ENCODE measurements at regions not wholly inside any gene's neighbourhood (a gene's known extent, or its start where the extent isn't known, plus 50 kb on each side); places are given as distances from the start of the nearest gene placed in this dataset.

DNA sequence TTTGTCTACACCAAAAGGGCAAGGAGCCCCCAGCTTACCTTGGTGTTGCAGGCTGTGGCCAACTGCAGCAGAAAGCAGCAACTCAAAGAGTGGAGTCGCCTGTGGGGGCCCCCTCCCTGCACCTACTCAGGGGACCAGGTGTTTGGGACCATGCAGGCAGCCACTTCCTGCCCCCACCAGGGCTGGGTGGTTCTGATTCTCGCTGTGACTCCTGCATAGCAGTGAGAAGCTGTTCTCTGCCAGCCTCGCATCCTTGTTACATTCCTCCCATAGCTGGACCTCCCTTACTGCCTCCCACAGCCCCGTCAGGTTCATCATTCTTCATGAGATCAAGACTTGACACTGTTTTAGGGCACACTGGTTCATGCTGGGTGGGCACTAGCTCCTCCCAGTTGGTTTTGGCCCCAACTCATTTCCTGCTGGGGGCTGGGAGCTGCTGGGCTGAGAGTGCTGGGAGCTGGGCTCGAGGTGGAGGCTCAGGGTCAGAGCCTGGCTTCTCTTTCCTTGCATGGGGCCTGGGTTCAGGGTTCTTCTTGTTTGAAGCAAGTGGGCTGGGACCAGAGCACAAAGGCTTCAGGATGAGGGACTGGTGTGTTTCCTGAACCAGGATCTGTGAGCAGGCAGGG, 146.9 kb upstream of the C1orf174 start:
- ATAC-seq, result no peak

DNA sequence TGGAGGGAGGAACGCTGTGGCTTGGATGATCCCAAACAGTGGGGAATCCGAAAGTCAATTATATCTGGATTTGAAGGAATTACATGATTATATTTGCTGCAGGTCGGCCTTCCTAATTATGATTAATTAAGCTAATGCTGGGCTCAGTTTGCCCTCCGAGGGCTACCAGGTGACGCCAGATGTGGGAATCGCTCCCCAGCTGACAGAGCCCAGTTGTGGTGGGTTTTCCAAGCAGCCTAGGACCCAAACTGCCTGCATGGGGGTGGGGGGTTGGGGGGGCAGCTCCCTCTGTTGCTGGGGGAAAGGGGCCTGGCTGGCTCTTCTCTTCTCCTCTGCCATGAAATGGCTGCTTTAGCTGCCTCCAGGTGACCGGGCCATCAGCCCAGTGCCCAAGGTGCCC, 147.6 kb upstream of the C1orf174 start:
- no peak for ATAC-seq

DNA sequence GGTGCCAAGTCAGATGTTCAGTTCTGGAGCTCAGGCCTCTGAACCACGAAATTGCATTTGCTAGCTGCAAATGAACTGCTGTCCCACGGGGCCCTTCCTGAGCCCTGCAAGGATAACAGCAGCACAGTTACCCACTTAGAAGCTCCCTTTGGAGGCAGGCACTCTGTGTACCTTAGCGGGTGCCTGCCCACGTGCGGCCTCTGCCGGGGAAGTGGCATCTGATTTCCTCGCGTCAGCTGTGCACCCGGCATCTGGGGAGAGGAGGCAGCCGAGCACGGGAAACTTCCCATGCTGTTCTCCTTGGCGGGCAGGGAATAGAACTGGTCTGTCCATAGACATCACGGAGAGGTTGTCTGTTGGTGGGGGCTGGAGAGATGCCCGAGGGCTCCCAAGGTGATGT, 148.0 kb upstream of the C1orf174 start:
- no peak for ATAC-seq

DNA sequence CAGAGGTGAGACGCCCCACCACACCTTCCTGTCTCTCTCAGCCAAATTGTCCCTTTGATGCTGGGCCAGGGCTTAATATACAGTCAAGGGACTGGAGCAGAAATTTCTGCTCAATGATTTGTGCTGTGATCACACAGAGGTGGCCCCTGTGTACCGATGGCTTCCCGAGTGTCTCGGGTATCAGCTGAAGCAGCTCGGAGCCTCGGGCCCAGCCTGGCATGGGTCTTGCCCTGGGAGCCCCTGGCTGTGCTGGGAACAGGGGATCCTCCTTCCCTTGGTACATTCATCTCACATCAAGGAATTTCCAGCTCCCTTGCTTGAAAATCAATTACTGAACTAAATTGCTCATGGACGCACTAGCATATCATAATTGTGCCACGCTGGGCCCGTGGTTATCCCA, 148.8 kb upstream of the C1orf174 start:
- no peak for ATAC-seq

DNA sequence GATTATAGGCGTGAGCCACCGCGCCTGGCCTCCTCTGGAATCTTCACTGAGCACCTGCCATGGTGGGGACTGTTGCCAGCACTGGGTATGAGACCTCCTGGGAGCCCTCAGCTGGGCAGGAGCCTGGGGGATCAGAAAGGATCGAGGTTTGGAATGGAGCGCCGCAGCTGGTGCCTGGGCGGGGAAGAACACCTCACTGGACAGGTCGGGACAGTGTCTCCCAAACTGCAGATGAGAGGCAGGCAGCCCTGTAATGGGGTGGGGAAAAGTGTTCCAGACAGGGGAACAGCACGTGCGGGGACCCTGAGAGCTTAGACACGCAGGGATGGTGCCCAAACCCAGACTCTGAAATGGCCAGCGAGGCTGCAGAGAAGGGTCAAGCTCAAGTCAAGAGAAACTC, 150.9 kb upstream of the C1orf174 start:
- ATAC-seq, result no peak

DNA sequence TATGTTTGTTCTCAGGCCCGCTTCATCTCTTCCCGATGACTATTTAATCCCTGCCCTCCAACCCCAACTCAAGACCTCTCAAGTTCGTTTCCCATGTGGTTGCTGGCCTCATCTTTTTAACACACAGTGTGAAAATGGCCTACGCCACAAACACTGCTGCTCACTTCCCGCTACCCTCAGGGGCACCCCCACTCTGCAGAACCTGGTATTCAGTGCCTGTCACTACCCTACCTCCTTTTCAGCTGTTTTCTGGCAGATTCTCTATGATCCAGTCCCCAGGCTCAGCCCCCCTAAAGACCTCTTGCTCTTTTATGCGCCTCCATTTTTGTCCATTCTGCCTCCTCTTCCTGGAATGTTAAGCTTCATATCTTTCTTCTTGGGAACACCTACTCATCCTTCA, 152.6 kb upstream of the C1orf174 start:
- no peak for ATAC-seq

DNA sequence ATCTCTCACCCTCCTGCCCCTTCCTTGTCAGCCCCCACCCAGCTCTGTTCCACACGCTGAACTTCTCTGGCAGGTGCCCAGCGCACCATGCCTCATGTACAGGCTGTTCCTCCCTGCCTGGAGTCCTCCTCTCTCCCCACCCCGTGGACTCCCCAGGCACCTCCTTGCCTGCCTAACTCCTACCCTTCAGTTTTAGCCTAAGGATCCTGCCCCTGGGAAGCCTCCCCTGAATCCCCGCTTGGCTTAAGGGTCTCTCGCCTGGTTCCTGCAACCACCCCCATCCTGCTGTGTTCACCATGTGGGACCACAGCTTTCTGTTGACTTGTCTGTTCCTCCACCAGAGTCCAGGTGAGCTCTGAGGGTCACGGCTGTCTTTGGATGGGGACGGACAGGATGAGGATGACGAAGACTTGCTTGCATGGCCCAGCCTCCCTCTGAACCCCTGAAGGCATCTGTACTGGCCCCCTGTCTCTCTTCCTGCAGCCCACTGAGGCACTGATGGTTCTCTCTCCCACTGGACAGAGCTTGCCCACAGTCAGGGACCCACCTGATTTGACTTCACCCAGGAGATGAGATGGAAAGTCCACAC, 153.2 kb upstream of the C1orf174 start:
- no peak for ATAC-seq

DNA sequence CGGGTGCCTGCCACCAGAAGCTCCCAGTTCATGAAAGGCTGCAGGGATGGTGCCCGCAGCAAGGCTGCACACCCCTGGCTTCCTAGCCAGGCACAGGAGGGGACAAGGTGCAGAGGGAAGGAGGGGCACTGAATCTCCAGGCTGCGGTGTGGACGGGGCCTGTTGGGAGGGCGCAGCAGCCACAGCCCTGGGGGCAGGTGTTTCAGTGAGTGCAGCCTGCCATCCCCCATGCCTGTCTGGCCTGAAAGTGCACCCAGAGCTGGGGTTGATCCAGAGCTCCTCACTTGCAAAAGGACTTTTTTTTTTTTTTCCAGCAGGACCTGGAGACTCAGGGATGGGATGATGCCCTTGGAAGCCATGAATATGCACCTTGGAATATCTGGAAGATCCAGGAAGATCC, 153.7 kb upstream of the C1orf174 start:
- no peak for ATAC-seq

DNA sequence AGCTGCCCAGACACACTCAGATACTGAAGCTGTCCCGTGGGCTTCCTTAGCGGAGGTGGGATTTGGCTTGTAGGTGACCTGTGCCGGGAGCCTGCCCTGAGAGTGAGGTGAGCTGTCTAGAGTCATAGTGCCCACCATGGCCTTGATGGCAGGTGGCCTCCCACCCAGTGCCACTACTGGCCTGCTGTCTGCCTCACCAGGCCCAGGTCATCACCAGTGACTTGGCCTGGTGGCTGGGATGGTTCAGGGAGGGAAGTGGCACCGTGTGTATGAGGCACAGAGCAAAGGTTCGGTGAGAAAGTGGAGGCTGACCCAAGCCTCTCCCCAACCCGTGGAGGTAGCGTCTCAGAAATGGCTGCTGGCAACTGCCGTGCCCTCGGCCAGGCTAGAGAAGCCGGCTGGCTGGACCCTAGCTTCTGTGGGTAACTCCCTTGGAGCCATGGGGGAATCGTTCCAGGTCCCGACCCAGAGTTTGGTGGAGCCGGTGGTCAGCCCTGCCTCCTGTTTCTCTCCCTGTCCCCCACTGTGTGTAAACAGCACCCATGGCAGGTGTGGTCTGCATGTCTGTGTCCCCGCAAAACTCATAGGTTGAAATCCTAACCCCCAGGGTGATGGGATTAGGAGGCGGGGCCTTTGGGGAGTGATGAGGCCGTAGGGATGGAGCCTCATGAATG, 155.4 kb upstream of the C1orf174 start:
- ATAC-seq, result no peak

DNA sequence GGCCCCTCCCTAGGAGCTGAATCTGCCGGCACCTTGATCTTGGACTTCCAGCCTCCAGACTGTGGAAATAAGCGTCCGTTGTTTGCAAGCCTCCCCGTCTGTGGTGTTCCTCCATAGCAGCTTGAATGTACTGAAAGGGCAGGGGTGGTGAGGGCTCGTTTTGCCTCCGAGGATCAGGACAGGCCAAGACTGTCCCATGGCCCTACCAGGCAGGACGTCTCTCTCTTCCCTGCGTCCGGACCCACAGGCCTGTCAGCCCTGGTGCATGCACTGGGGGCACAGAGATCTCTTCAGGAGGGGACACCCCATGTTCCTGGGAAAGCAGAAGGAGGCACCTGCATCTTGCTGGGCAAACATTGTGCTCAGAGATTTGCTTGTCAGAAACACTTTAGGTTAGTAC, 156.3 kb upstream of the C1orf174 start:
- no peak for ATAC-seq

DNA sequence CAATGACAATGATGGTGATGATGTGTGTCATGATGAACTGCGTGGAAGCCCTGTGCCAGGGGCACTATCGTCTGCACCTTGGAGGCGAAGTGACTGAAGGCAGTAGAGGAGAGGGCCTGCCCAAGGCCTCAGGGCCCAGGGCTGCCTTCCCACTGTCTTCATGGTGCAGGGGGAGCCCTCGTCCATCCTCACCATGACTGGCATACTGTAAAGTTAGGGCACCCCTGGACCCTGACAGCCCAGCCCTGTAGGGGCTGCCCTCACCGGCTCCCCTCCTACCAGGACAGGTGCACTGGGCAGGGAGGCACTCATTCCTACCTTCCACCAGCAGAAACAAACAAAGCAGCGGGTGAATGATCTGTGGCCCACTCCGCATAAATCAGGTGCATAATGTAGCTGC, 156.9 kb upstream of the C1orf174 start:
- no peak for ATAC-seq

DNA sequence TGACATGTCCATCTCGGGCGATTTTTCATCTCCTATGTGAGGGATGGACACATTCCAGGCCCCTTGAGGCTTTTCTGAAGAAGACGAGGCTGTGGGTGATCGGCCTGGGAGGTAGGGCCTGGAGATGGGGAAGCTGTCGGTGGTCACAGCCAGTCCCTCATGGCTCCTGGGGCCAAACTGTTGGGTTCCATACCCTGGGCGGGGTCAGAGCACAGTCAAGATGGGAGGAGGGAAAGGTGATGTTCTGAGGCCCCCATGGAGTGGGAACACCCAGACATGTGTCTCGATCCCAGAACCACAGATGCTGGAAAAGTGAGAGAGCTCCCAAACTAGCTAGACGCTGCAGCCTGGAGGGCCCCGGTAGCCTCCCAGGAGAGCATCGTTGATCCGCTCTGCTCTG, 157.5 kb upstream of the C1orf174 start:
- no peak for ATAC-seq

DNA sequence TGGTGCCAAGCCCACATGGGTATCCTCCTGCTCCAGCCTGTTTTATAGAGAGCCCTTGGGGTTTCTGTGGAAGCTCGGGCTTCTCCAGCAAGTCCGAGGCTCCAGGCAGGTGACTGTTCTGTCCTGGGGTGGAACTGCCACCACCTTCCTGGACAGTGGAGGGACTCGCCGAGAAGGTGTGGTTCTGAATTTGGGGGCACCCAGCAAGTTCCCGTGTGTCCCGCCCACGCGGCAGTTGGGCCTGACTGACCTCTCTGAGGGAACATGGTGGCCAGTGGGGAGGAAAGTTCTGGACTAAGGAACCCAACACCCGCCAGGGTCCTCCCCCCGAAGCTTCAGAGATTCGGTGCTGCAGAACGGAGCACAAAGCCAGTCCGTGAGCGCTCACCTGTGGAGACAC, 158.1 kb upstream of the C1orf174 start:
- no peak for ATAC-seq

DNA sequence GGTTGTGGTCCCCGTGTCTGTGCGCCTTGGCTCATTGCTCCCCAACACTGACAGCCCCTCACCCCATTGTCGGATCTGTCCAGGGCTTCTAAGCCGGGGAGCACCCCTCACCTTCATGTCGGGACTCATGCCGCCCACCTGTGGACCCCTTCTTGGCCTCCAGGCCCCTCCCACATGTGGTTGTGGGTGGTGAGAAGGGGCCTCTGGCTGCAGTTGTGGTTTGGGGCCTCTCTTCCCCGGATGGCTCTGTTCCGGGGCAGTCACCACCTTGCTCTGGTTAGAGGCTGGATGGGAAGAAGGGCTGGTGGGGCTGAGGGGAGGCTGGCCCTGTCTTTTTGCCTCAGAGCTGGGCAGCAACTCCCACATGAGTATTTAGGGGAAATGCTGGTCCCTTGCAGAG, 158.6 kb upstream of the C1orf174 start:
- ATAC-seq, result no peak

DNA sequence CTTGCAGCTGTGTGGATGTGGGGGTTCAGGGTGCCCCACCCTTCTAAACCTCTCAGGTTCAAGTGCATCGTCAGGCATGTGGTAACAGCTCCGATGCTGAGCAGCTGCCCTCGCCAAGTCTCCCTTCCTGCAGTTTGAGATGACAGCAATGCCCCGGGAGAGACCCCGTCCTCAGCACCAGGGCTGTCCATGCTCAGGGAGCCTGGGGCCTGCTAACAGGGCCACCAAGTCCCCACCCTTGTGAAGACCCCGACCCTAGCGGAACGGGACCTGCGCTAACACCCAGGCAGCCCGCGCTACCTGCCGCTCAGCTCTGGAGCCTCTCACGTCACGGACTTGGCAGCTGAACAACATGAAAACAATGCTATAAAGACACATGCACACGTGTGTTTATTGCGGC, 159.2 kb upstream of the C1orf174 start:
- no peak for ATAC-seq

DNA sequence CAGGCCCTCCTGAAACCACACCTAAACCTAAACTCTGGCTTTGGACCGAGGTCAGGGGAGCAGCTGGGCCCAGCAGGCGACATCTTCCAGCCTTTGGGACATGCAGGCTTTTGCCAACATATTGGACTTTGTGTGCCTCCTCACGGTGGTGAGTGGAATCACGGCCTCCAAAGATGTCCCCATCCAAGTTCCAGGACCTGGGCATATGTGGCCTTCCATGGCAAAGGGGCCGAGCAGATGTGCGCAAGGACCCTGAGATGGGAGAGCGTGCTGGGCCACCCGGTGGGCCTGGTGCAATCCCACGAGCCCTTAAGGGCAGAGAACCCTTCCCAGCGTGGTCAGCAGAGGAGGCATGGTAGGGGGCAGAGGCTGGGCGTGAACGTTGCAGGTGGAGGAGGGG, 160.8 kb upstream of the C1orf174 start:
- ATAC-seq, result no peak

DNA sequence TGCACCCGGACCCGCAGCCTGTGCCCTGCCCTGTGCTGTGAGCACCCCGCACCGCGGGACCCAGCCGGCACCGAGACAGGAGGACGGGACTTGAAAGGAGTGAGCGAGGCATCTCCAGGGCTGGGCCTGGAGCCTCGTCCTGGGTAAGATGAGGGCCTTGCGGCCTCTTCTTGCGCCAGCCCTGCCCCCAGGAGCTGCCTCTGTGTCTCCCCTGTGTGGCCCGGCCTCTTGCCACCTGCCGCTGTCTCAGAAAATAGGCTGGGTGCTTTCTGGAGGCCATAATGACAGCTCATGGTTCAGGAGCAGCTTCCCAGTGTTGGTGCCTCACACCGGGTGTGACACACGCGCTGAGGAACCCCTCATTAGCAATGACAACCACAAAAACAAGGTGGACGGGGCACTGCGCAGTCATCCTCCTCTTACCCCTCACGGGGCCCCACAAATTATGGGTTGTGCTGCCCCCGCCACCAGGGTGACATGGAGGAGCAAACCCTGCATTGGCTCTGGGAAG, 161.5 kb upstream of the C1orf174 start:
- ATAC-seq, result no peak

DNA sequence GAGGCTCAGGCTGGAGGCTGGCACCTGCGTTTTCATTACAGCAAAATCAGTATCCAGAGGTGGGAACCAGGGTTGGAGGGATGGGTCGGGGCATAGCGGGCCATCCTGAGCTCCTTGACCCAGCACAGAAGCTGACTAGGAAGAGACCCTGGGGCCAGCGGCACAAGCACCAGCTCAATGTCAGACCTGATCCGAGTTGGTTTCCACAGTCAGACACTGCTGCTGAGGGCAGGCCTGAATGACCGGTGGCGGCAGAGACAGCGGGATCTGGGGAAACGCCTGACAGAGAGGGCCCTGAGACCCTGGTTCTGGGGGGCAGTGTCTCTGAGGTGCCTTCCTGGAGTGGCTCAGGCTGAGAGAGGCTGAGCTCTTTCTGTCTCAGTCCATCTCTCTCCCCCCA, 162.0 kb upstream of the C1orf174 start:
- no peak for ATAC-seq

DNA sequence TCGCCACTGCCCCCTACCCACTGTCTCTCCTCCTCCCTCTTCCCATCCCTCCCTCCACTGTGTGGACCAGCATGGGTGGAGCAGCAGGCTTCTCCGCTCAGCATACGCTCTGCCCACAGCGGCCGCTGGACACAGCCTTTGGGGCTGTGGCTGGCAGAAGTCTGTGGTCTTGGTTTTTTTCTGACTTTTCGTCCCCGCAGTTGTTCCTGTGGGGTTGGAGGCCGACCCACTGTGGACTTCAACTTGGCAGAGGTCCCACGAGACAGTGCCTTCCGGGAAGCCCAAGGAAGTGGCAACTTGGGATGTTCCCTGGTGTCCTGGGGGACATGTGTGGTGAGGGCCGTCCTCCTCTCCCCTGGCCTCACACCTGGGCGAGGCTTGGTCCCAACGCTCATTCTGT, 162.5 kb upstream of the C1orf174 start:
- ATAC-seq, result no peak

DNA sequence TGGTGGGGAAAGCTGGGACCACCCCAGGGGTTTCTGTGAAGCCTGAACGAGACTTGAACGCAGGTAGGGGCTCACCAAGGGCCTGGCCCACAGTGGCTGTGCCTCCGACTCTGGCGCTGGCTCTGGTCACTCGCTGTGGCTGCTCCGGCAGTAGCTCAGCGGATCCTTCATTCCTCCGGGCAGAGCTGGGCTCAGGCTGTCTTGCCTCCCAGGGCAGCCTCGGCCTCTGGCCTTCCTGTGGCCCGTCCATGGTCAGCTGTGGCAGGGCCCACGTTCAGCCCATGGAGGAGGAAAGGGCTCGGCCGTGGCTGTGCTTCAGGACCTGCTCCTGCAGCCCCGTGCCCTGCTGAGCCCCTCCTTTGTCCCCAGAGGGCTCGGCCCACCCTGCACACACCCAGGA, 162.9 kb upstream of the C1orf174 start:
- no peak for ATAC-seq

DNA sequence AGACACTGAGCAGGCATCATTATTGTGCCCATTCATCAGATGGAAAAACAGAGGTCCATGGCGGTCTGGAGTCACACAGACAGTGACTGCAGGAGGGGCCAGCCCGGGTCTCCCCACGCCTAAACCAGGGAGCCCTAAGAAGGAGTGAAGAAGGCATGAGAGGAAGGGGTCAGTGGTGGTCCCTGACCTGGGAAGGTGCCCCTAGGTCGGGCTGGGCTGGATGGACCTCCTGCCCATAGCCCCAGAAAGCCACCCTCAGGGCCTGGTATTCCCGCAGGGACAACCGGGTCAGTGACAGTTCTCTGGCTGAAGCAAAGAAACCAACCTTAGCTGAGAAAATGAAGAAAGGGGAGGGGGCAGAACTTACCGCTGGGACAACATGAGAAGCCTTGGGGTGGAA, 163.4 kb upstream of the C1orf174 start:
- ATAC-seq, result no peak

DNA sequence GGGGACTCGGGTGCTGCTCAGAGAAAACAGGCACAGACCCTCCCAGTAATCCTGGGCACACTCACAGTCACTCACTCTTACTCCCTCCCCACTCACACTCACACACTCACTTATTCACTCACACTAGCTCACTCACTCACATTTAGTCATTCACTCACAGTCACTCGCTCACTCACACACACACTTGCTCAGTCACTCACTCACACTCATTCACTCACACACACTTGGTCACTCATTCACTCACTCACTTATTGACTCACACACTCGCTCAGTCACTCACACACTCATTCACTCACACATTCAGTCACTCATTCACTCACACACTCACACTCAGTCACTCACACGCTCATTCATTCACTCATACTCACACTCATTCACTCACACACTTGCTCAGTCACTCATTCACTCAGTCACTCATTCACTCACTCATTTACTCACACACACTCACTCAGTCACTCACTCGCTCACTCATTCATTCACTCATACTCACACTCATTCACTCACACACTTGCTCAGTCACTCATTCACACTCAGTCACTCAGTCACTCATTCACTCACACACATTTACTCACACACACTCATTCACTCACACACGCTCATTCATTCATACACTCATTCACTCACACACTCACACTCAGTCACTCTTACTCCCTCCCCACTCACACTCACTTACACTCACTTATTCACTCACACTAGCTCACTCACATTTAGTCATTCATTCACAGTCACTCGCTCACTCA, 164.2 kb upstream of the C1orf174 start:
- no peak for ATAC-seq

DNA sequence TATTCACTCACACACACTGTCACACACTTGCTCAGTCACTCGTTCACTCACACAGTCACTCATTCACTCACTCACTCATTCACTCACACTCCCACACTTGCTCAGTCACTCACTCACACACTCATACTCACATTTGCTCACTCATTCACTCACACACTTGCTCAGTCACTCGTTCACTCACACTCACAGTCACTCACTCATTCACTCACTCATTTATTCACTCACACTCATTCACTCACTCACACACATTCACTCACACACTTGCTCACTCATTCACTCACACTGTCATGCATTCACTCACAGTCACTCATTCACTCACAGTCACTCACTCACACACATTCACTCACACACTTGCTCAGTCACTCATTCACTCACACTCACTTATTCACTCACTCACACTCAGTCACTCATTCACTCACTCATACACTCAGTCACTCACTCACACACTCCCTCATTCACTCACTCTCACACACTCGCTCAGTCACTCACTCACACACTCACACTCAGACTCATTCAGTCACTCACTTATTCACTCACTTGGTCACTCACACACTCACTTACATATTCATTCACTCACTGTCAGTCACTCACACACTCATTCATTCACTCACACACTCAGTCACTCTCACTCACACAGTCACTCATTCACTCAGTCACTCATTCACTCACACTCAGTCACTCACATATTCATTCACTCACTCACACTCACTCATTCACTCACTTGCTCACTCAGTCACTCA, 167.0 kb upstream of the C1orf174 start:
- no peak for ATAC-seq
